Neural crest cell (in vitro differentiated cells): ENCODE measurements at regions not wholly inside any gene's neighbourhood (a gene's known extent, or its start where the extent isn't known, plus 50 kb on each side); places are given as distances from the start of the nearest gene placed in this dataset.

Experiments
- DNase-seq: peaks from one replicate; pipeline ENCODE4 v3.0.0; 2021; ENCODE audit warnings: low read depth, mixed read lengths, low spot score
- H3K27ac Mint-ChIP-seq: one replicate; pipeline ENCODE4 v1.8.0; 2021; ENCODE audit warnings: mild to moderate bottlenecking, mixed read lengths; ENCODE audit not compliant: unreplicated experiment
- H3K27me3 Mint-ChIP-seq: 2 replicates; pipeline ENCODE4 v1.8.0; 2021; ENCODE audit warnings: low read depth, mild to moderate bottlenecking, mixed read lengths
- H3K36me3 Mint-ChIP-seq: 2 replicates; pipeline ENCODE4 v1.8.0; 2021; ENCODE audit warnings: low read depth, mild to moderate bottlenecking, mixed read lengths
- H3K4me1 Mint-ChIP-seq: 2 replicates; pipeline ENCODE4 v1.8.0; 2021; ENCODE audit warnings: mixed read lengths
- H3K4me3 Mint-ChIP-seq: one replicate; pipeline ENCODE4 v1.8.0; 2021; ENCODE audit warnings: mild to moderate bottlenecking, mixed read lengths
- H3K9me3 Mint-ChIP-seq: 2 replicates; pipeline ENCODE4 v1.8.0; 2021; ENCODE audit warnings: mixed read lengths
- CTCF ChIP-seq: fragments of 200-600 bp; sonication (generic); conservative IDR thresholded peaks from 2 replicates; pipeline ENCODE4 v1.5.0; 2021; ENCODE audit warnings: antibody characterized with exemption, mild to moderate bottlenecking

GRCh38 chr6:164882236-164882635 is 427.2 kb downstream of the C6orf118 start:
- H3K36me3 Mint-ChIP-seq = no peaks in the 10 kb centered on the region
- H3K4me3 Mint-ChIP-seq = no peak overlapping the region
- peak overlapping the region; percentile 47 for H3K27ac Mint-ChIP-seq

GRCh38 chr6:164871783-164872182 is 437.6 kb downstream of the C6orf118 start:
- no peak for TF ChIP-seq CTCF
- Mint-ChIP-seq H3K4me1 (peaks cover 4% of the 10 kb centered on the region), H3K27me3 (no peaks in the 10 kb centered on the region), H3K4me3 (no peak overlapping the region), H3K9me3 (peaks cover 8% of the 10 kb centered on the region), H3K27ac (no peak overlapping the region), H3K36me3 (no peaks in the 10 kb centered on the region)
- no peak for DNase-seq

More at GRCh38 chr6:164882236-164882635, 427.2 kb downstream of the C6orf118 start:
- peaks cover 20% of the 10 kb centered on the region for H3K4me1 Mint-ChIP-seq
- no peak for DNase-seq
- no peaks in the 10 kb centered on the region for H3K9me3 Mint-ChIP-seq
- H3K27me3 Mint-ChIP-seq = no peaks in the 10 kb centered on the region
- no peak for TF ChIP-seq CTCF

- DNase-seq = no peak
- peaks cover 12% of the 10 kb centered on the region for H3K9me3 Mint-ChIP-seq
- TF ChIP-seq CTCF = no peak
- H3K4me3 Mint-ChIP-seq = no peak overlapping the region
- H3K27ac Mint-ChIP-seq = no peak overlapping the region
- H3K27me3 Mint-ChIP-seq = no peaks in the 10 kb centered on the region
- no peaks in the 10 kb centered on the region for H3K36me3 Mint-ChIP-seq
- peaks cover 4% of the 10 kb centered on the region for H3K4me1 Mint-ChIP-seq
Observed at GRCh38 chr6:164870164-164870563, 439.2 kb downstream of the C6orf118 start.

GRCh38 chr6:164861967-164862366 is 447.4 kb downstream of the C6orf118 start:
- Mint-ChIP-seq H3K27me3 (no peaks in the 10 kb centered on the region), H3K4me3 (no peak overlapping the region), H3K4me1 (no peaks in the 10 kb centered on the region), H3K36me3 (no peaks in the 10 kb centered on the region), H3K27ac (no peak overlapping the region), H3K9me3 (peaks cover 5% of the 10 kb centered on the region)
- no peak for DNase-seq
- TF ChIP-seq CTCF = no peak

GRCh38 chr6:164859816-164860215 is 449.6 kb downstream of the C6orf118 start:
- H3K9me3 Mint-ChIP-seq = no peaks in the 10 kb centered on the region
- H3K36me3 Mint-ChIP-seq = no peaks in the 10 kb centered on the region

More at GRCh38 chr6:164859816-164860215, 449.6 kb downstream of the C6orf118 start:
- H3K4me1 Mint-ChIP-seq = no peaks in the 10 kb centered on the region
- no peaks in the 10 kb centered on the region for H3K27me3 Mint-ChIP-seq
- no peak for DNase-seq
- H3K27ac Mint-ChIP-seq = no peak overlapping the region
- H3K4me3 Mint-ChIP-seq = no peak overlapping the region
- TF ChIP-seq CTCF = no peak
